NB4 (cell line): ENCODE measurements at regions not wholly inside any gene's neighbourhood (a gene's known extent, or its start where the extent isn't known, plus 50 kb on each side); places are given as distances from the start of the nearest gene placed in this dataset.

Experiments
- MYC ChIP-seq: IDR thresholded peaks from 2 replicates; pipeline ENCODE4 v1.6.1; 2011; ENCODE audit warnings: low read depth, low read length
- TF ChIP-seq, protein P1 (sequence below): IDR thresholded peaks from one replicate; pipeline ENCODE4 v1.5.1; 2012; ENCODE audit warnings: low read depth, low read length

DNA sequence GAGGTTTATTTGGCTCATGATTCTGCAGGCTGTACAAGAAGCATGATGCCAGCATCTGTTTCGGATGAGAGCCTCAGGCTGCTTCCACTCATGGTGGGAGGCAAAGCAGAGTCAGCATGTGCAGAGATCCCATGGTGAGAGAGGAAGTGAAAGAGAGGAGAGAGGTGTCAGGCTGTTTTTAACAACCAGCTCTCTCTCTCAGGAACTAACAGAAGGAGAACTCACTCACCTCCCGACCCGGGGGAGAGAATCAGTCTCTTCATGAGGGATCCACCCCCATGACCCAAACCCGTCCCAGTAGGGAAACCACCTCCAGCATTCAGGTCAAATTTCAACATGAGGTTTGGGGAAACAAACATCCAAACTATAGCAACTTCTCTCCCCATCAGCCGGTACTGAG lies 187.7 kb downstream of the ENC1 start:
- TF ChIP-seq, protein P1, sequence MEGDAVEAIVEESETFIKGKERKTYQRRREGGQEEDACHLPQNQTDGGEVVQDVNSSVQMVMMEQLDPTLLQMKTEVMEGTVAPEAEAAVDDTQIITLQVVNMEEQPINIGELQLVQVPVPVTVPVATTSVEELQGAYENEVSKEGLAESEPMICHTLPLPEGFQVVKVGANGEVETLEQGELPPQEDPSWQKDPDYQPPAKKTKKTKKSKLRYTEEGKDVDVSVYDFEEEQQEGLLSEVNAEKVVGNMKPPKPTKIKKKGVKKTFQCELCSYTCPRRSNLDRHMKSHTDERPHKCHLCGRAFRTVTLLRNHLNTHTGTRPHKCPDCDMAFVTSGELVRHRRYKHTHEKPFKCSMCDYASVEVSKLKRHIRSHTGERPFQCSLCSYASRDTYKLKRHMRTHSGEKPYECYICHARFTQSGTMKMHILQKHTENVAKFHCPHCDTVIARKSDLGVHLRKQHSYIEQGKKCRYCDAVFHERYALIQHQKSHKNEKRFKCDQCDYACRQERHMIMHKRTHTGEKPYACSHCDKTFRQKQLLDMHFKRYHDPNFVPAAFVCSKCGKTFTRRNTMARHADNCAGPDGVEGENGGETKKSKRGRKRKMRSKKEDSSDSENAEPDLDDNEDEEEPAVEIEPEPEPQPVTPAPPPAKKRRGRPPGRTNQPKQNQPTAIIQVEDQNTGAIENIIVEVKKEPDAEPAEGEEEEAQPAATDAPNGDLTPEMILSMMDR = no peak
- no peak for TF ChIP-seq MYC
